HG03097 (cell line): ENCODE measurements at regions not wholly inside any gene's neighbourhood (a gene's known extent, or its start where the extent isn't known, plus 50 kb on each side); places are given as distances from the start of the nearest gene placed in this dataset.

Source experiments
- ATAC-seq: cut with Tn5 transposase; IDR thresholded peaks from one replicate; pipeline ENCODE4 v1.9.1; 2021; ENCODE audit not compliant: unreplicated experiment, low FRiP score

- no peak for ATAC-seq
These were observed 359.5 kb downstream of the TMEM135 start for GRCh38 chr11:87397011-87397865.

- ATAC-seq = no peak
These were observed 357.2 kb downstream of the TMEM135 start for GRCh38 chr11:87394924-87395323.

GRCh38 chr11:87392665-87393064, 354.9 kb downstream of the TMEM135 start:
- ATAC-seq = no peak

- no peak for ATAC-seq
These were observed 353.8 kb downstream of the TMEM135 start for GRCh38 chr11:87391496-87391895.

- ATAC-seq = no peak
These were observed 346.5 kb downstream of the TMEM135 start for GRCh38 chr11:87384078-87384729.

- no peak for ATAC-seq
These were observed 336.5 kb downstream of the TMEM135 start for GRCh38 chr11:87374038-87374807.
